HPDE6-E6E7 (cell line): ENCODE measurements at regions not wholly inside any gene's neighbourhood (a gene's known extent, or its start where the extent isn't known, plus 50 kb on each side); places are given as distances from the start of the nearest gene placed in this dataset.

ENCODE experiments used
- DNase-seq: peaks from one replicate; pipeline ENCODE4 v3.0.0; 2011; ENCODE audit warnings: missing footprints; ENCODE audit errors: extremely low spot score

- no peak for DNase-seq
These were observed 53.3 kb upstream of the SLC6A11 start for GRCh38 chr3:10762611-10763247.

GRCh38 chr3:10763248-10763620 is 52.8 kb upstream of the SLC6A11 start:
- no peak for DNase-seq

- no peak for DNase-seq
These were observed 52.2 kb upstream of the SLC6A11 start for GRCh38 chr3:10763817-10764258.

GRCh38 chr3:10764259-10765051 is 51.6 kb upstream of the SLC6A11 start:
- no peak for DNase-seq

GRCh38 chr3:10766049-10766705 is 49.9 kb upstream of the SLC6A11 start:
- DNase-seq: no peak
